GM21529 (cell line): ENCODE measurements at regions not wholly inside any gene's neighbourhood (a gene's known extent, or its start where the extent isn't known, plus 50 kb on each side); places are given as distances from the start of the nearest gene placed in this dataset.

Experiments used
- ATAC-seq: cut with Tn5 transposase; IDR thresholded peaks from one replicate; pipeline ENCODE4 v1.9.1; 2021; ENCODE audit not compliant: unreplicated experiment

- no peak for ATAC-seq
Measured at GRCh38 chr4:20627866-20628265, 72.4 kb upstream of the PACRGL start.

GRCh38 chr4:20629186-20630106 lies 70.8 kb upstream of the PACRGL start:
- ATAC-seq: no peak

- ATAC-seq: no peak
Measured at GRCh38 chr4:20638825-20639224, 61.4 kb upstream of the PACRGL start.

DNA sequence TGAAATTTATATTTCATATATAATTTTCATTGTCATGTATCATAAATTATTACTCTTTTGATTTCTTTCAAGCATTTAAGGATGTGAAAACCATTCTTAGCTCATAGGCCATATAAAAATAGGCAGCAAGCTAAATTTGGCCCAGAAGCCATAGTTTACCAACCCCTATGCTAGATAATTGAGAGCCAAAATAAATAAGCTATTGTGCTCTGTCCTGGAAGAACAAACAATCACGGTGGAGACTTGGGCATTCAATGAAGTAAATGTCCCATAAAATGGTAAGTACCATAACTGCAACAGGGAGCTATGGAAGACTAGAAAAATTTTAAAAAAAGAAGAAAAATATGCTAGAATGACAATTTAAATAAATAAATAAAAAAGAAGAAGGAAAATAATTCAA lies 60.9 kb upstream of the PACRGL start:
- no peak for ATAC-seq

- no peak for ATAC-seq
Measured at GRCh38 chr4:20640989-20641388, 59.3 kb upstream of the PACRGL start.

GRCh38 chr4:20641976-20642375 lies 58.3 kb upstream of the PACRGL start:
- ATAC-seq: no peak

GRCh38 chr4:20643631-20644030 lies 56.6 kb upstream of the PACRGL start:
- ATAC-seq: no peak

- ATAC-seq: no peak
Measured at GRCh38 chr4:20645236-20645635, 55.0 kb upstream of the PACRGL start.

- no peak for ATAC-seq
Measured at GRCh38 chr4:20646287-20646686, 54.0 kb upstream of the PACRGL start.
